BJ (cell line): ENCODE measurements at regions not wholly inside any gene's neighbourhood (a gene's known extent, or its start where the extent isn't known, plus 50 kb on each side); places are given as distances from the start of the nearest gene placed in this dataset.

Source experiments
- CTCF ChIA-PET: fragments of 350-600 bp; formaldehyde crosslinking; extraction: SDS; loops from one replicate; lab custom pipeline; 2021; ENCODE audit warnings: antibody characterized with exemption, inconsistent platforms; lab: Yijun Ruan, JAX
- POLR2A ChIA-PET: fragments of 300-600 bp; sonication (Branson Sonifier 250); formaldehyde crosslinking; extraction: SDS; loops from one replicate; lab custom pipeline; 2021; ENCODE audit warnings: antibody characterized with exemption; lab: Charles Lee
- DNase-seq: peaks from one replicate; pipeline ENCODE4 v3.0.0-alpha.2; 2011; ENCODE audit warnings: low read depth
- H3K27me3 ChIP-seq: 2 replicates; pipeline ENCODE4 v1.6.0; 2011; ENCODE audit warnings: low read length; ENCODE audit not compliant: control insufficient read depth, insufficient read depth
- H3K36me3 ChIP-seq: 2 replicates; pipeline ENCODE4 v1.5.1; 2011; ENCODE audit warnings: low read length; ENCODE audit not compliant: control insufficient read depth, insufficient read depth
- H3K4me3 ChIP-seq: 2 replicates; pipeline ENCODE4 v1.5.1; 2011; ENCODE audit warnings: low read depth, mild to moderate bottlenecking, control low read depth, low read length
- CTCF ChIP-seq: IDR thresholded peaks from 2 replicates; pipeline ENCODE4 v1.5.1; 2011; ENCODE audit warnings: low read depth, mild to moderate bottlenecking, control low read depth, inconsistent platforms, low read length, moderate library complexity; ENCODE audit not compliant: insufficient read depth

DNA sequence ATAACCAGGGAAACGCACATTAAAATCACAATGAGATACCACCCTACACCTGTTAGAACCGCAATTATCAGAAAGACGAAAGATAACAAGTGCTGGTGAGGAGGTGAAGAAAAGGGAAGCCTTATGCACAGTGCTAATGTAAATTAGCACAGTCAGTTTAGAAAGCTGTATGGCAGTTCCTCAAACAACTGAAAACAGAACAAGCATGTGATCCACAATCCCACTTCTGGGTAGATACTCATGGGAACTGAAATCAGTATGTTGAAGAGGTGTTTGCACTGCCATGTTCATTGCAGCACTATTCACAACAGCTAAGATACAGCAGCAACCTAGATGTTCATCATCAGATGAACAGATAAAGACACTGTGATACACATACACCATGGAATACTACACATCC, 75.0 kb upstream of the CCND1 start:
- DNase-seq: no peak
- no peaks in the 10 kb centered on the region for H3K36me3 ChIP-seq
- TF ChIP-seq CTCF: no peak
- H3K27me3 ChIP-seq: no peaks in the 10 kb centered on the region
- ChIA-PET CTCF (no interaction called here), POLR2A (no interaction called here)
- H3K4me3 ChIP-seq: no peak overlapping the region

GRCh38 chr11:69567951-69568808, 72.8 kb upstream of the CCND1 start:
- no peak overlapping the region for H3K4me3 ChIP-seq
- ChIA-PET CTCF (interaction anchor here (0.9 kb wide), 1 partner anchor 21 kb away, joined by 5 read pairs; no protein-coding TSS in a partner anchor), POLR2A (no interaction called here)
- TF ChIP-seq CTCF: no peak; the same call in 1 of the 2 replicates
- no peaks in the 10 kb centered on the region for H3K27me3 ChIP-seq
- DNase-seq: no peak
- H3K36me3 ChIP-seq: no peaks in the 10 kb centered on the region

DNA sequence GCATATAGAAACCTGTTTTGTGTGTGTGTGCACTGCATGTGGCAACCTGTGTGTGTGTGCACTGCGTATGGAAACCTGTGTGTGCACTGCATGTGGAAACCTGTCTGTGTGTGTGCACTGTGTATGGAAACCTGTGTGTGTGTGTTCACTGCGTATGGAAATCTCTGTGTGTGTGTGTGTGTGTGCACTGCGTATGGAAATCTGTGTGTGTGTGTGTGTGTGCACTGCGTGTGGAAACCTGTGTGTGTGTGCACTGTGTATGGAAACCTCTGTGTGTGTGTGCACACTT, 72.2 kb upstream of the CCND1 start:
- no peaks in the 10 kb centered on the region for H3K27me3 ChIP-seq
- ChIA-PET CTCF (no interaction called here), POLR2A (no interaction called here)
- TF ChIP-seq CTCF: no peak
- H3K4me3 ChIP-seq: no peak overlapping the region
- DNase-seq: no peak
- H3K36me3 ChIP-seq: no peaks in the 10 kb centered on the region

- H3K4me3 ChIP-seq: no peak overlapping the region
- no peaks in the 10 kb centered on the region for H3K27me3 ChIP-seq
- DNase-seq: no peak
- no peak for TF ChIP-seq CTCF
- H3K36me3 ChIP-seq: no peaks in the 10 kb centered on the region
- CTCF ChIA-PET: no interaction called here
- POLR2A ChIA-PET: no interaction called here
Measured at GRCh38 chr11:69569306-69570200, 71.4 kb upstream of the CCND1 start.

DNA sequence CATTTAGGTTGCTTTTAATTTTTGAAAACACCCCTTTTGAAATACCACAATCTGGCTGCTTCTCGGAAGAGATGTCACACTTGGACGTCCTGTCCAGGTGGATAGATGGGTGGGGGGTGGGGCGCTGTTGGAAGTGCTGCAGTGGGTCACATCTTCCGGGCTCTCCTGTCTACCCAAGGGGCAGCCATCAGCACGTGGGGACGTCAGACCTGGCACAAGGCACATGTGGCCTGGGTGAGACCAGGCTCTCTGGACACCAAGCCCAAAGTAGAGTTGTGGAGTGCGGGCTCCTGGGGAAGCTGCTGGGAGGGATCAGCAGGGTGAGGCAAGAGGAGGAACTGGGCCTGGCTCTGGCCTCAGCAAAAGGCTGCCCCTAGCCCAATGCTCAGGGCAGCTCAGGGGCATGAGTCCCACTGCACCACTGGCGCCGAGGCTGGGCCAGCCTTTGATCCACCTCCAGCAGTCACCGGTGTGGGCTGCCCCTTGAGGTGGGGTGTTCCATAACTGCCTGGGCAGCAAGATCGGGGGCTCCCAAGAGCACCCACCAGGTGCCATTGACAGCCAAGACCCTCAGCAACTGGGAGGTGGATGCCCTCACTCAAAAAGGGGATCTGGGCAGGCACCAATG, 68.6 kb upstream of the CCND1 start:
- TF ChIP-seq CTCF: no peak
- Histone ChIP-seq H3K36me3 (no peaks in the 10 kb centered on the region), H3K4me3 (no peak overlapping the region), H3K27me3 (no peaks in the 10 kb centered on the region)
- ChIA-PET POLR2A (no interaction called here), CTCF (interaction anchor here (1.4 kb wide), 1 partner anchor 12 kb away, joined by 4 read pairs; no protein-coding TSS in a partner anchor)
- no peak for DNase-seq
